ENCODE measurements at regions not wholly inside any gene's neighbourhood (a gene's known extent, or its start where the extent isn't known, plus 50 kb on each side); places are given as distances from the start of the nearest gene placed in this dataset.
"Not testable (repeated sequence)": the region's sequence is repeated elsewhere in the genome, so short reads cannot be mapped to it uniquely, and the experiment has no call there.

- no peak overlapping the region for H3K4me3 ChIP-seq (ENCODE audit: low read depth, low read length)
- DNase-seq (ENCODE audit: low read depth): no peak
- TF ChIP-seq CTCF (IDR thresholded peaks at IDR 0.05; ENCODE audit: low read depth, low read length, missing control alignments): no peak
Measured at GRCh38 chr10:44132361-44133289, 252.3 kb downstream of the CXCL12 start.

GRCh38 chr10:44126291-44126717 lies 258.6 kb downstream of the CXCL12 start:
- DNase-seq (ENCODE audit: low read depth): no peak
- no peak overlapping the region for H3K4me3 ChIP-seq (ENCODE audit: low read depth, low read length)
- TF ChIP-seq CTCF (IDR thresholded peaks at IDR 0.05; ENCODE audit: low read depth, low read length, missing control alignments): no peak

DNA sequence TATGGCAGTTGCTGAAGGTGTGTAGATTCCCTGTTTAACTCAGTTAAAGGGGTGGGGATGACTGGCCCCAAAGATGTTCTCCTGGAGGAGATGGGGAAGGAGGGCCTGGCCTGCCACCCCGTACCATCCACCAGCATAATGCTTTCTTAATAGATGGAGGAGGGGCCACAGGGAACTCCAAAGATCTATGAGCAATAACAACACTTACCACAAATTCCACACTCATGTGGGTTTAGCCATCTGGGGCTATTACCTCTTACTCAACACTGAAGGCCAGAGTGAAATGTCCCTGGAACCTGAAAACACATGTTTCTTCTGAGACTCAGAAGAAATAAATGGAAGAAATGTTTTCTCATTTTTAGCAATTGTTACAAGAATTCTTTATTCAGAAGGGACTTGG lies 259.0 kb downstream of the CXCL12 start:
- no peak for TF ChIP-seq CTCF (IDR thresholded peaks at IDR 0.05; ENCODE audit: low read depth, low read length, missing control alignments)
- no peak for DNase-seq (ENCODE audit: low read depth)
- no peak overlapping the region for H3K4me3 ChIP-seq (ENCODE audit: low read depth, low read length)

- H3K4me3 ChIP-seq (ENCODE audit: low read depth, low read length): no peak overlapping the region
- DNase-seq (ENCODE audit: low read depth): no peak
- no peak for TF ChIP-seq CTCF (IDR thresholded peaks at IDR 0.05; ENCODE audit: low read depth, low read length, missing control alignments)
Measured at GRCh38 chr10:44118500-44118899, 266.4 kb downstream of the CXCL12 start.

DNA sequence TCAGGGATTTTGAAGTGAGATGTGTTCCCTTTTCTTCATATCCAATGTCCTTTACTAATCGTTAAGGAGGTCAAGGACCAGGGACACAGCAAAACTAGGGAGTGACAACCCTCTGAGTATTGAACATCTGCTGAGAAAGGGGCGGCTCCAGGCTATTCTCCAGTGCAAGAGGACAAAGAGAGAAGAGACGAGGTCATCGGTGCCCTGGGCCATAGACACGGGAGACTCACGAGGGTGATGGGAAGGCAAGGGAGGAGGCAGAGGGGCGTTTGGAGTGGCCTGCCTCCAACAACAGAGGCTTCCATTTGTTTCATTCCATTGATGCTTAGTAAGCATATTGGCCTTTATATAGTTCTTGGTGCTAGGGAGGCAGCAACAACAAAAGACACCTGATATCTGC lies 268.4 kb downstream of the CXCL12 start:
- no peak for TF ChIP-seq CTCF (IDR thresholded peaks at IDR 0.05; ENCODE audit: low read depth, low read length, missing control alignments)
- H3K4me3 ChIP-seq (ENCODE audit: low read depth, low read length): no peak overlapping the region
- DNase-seq (ENCODE audit: low read depth): no peak

- DNase-seq (ENCODE audit: low read depth): no peak
- H3K4me3 ChIP-seq (ENCODE audit: low read depth, low read length): no peak overlapping the region
- no peak for TF ChIP-seq CTCF (IDR thresholded peaks at IDR 0.05; ENCODE audit: low read depth, low read length, missing control alignments)
Measured at GRCh38 chr10:44115516-44115915, 269.4 kb downstream of the CXCL12 start.

DNA sequence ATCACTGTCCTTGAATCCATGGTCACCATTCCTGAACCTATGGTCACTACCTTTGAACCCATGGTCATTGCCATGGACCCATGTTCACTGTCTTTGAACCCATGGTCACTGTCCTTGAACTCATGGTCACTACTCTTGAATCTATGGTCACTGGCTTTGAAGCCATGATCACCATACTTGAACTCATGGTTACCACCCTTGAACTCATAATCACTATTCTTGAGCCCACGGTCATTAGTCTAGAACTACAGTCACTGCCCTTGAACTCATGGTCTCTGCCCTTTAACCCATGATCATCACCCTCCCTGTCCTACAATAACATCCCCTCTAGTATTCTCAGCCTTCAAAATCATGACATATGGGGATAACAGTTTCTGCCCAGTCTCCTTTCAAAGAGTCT lies 270.5 kb downstream of the CXCL12 start:
- no peak for DNase-seq (ENCODE audit: low read depth)
- TF ChIP-seq CTCF (IDR thresholded peaks at IDR 0.05; ENCODE audit: low read depth, low read length, missing control alignments): no peak

GRCh38 chr10:44112280-44112679 lies 272.6 kb downstream of the CXCL12 start:
- not testable (repeated sequence) for DNase-seq (ENCODE audit: low read depth)

More for the DNA sequence above, 270.5 kb downstream of the CXCL12 start:
- H3K4me3 ChIP-seq (ENCODE audit: low read depth, low read length): no peak overlapping the region

More at GRCh38 chr10:44112280-44112679, 272.6 kb downstream of the CXCL12 start:
- H3K4me3 ChIP-seq (ENCODE audit: low read depth, low read length): not testable (repeated sequence)

Data from GM12864 (cell line).